ENCODE measurements at regions not wholly inside any gene's neighbourhood (a gene's known extent, or its start where the extent isn't known, plus 50 kb on each side); places are given as distances from the start of the nearest gene placed in this dataset.

GRCh38 chr5:67246546-67247268 lies 50.1 kb upstream of the CD180 start:
- no peak for DNase-seq
